Mesothelial cell of epicardium (in vitro differentiated cells): ENCODE measurements at regions not wholly inside any gene's neighbourhood (a gene's known extent, or its start where the extent isn't known, plus 50 kb on each side); places are given as distances from the start of the nearest gene placed in this dataset.

Source experiments
- DNase-seq, 2 experiments: peaks; one replicate each; pipeline ENCODE4 v3.0.0; 2021; ENCODE audit warnings: low spot score in 2 of 2; ENCODE audit not compliant: unreplicated experiment in 2 of 2
- H3K27ac Mint-ChIP-seq: 2 replicates; pipeline ENCODE4 v1.8.0; 2021; ENCODE audit warnings: mixed read lengths
- H3K27me3 Mint-ChIP-seq: 2 replicates; pipeline ENCODE4 v1.8.0; 2021; ENCODE audit warnings: low read depth, mixed read lengths
- H3K36me3 Mint-ChIP-seq: 2 replicates; pipeline ENCODE4 v1.8.0; 2021; ENCODE audit warnings: mixed read lengths
- H3K4me1 Mint-ChIP-seq: 2 replicates; pipeline ENCODE4 v1.8.0; 2021; ENCODE audit warnings: mixed read lengths
- H3K4me3 Mint-ChIP-seq: 2 replicates; pipeline ENCODE4 v1.8.0; 2021; ENCODE audit warnings: mild to moderate bottlenecking, moderate library complexity, mixed read lengths
- H3K9me3 Mint-ChIP-seq: 2 replicates; pipeline ENCODE4 v1.8.0; 2021; ENCODE audit warnings: mixed read lengths
- CTCF ChIP-seq: fragments of 200-600 bp; sonication (generic); IDR thresholded peaks from one replicate; pipeline ENCODE4 v1.5.0; 2021; ENCODE audit warnings: antibody characterized with exemption; ENCODE audit not compliant: unreplicated experiment

- no peak for DNase-seq
- no peaks in the 10 kb centered on the region for H3K4me1 Mint-ChIP-seq
- no peak overlapping the region for H3K27ac Mint-ChIP-seq
- no peaks in the 10 kb centered on the region for H3K27me3 Mint-ChIP-seq
- H3K4me3 Mint-ChIP-seq: no peak overlapping the region
- H3K36me3 Mint-ChIP-seq: peaks cover 2% of the 10 kb centered on the region
- no peak for TF ChIP-seq CTCF
- peaks cover 23% of the 10 kb centered on the region for H3K9me3 Mint-ChIP-seq
Measured at GRCh38 chr3:163468531-163469335, 1609.6 kb downstream of the SI start.

- Mint-ChIP-seq H3K9me3 (peaks cover 7% of the 10 kb centered on the region), H3K4me3 (no peak overlapping the region), H3K27me3 (no peaks in the 10 kb centered on the region), H3K4me1 (peaks cover 4% of the 10 kb centered on the region), H3K36me3 (no peaks in the 10 kb centered on the region), H3K27ac (peak overlapping the region; percentile 44)
- DNase-seq: no peak
- TF ChIP-seq CTCF: no peak
Measured at GRCh38 chr3:163462446-163462845, 1615.8 kb downstream of the SI start.

- Mint-ChIP-seq H3K36me3 (no peaks in the 10 kb centered on the region), H3K4me1 (no peaks in the 10 kb centered on the region), H3K9me3 (peaks cover 22% of the 10 kb centered on the region), H3K27ac (no peak overlapping the region), H3K4me3 (no peak overlapping the region), H3K27me3 (no peaks in the 10 kb centered on the region)
- DNase-seq: no peak
- no peak for TF ChIP-seq CTCF
Measured at GRCh38 chr3:163450698-163451097, 1627.6 kb downstream of the SI start.

- Mint-ChIP-seq H3K4me1 (no peaks in the 10 kb centered on the region), H3K27ac (no peak overlapping the region), H3K4me3 (no peak overlapping the region), H3K36me3 (no peaks in the 10 kb centered on the region), H3K27me3 (no peaks in the 10 kb centered on the region), H3K9me3 (peaks cover 16% of the 10 kb centered on the region)
- TF ChIP-seq CTCF: no peak
- no peak for DNase-seq
Measured at GRCh38 chr3:163438760-163439159, 1639.5 kb downstream of the SI start.

- no peak overlapping the region for H3K4me3 Mint-ChIP-seq
- peaks cover 12% of the 10 kb centered on the region for H3K9me3 Mint-ChIP-seq
- H3K27ac Mint-ChIP-seq: no peak overlapping the region
- H3K27me3 Mint-ChIP-seq: no peaks in the 10 kb centered on the region
- TF ChIP-seq CTCF: no peak
- no peak for DNase-seq
- peaks cover 7% of the 10 kb centered on the region for H3K4me1 Mint-ChIP-seq
- no peaks in the 10 kb centered on the region for H3K36me3 Mint-ChIP-seq
Measured at GRCh38 chr3:163422671-163423070, 1655.6 kb downstream of the SI start.
